ENCODE measurements at regions not wholly inside any gene's neighbourhood (a gene's known extent, or its start where the extent isn't known, plus 50 kb on each side); places are given as distances from the start of the nearest gene placed in this dataset.
"Not testable (repeated sequence)": the region's sequence is repeated elsewhere in the genome, so short reads cannot be mapped to it uniquely, and the experiment has no call there.

DNA sequence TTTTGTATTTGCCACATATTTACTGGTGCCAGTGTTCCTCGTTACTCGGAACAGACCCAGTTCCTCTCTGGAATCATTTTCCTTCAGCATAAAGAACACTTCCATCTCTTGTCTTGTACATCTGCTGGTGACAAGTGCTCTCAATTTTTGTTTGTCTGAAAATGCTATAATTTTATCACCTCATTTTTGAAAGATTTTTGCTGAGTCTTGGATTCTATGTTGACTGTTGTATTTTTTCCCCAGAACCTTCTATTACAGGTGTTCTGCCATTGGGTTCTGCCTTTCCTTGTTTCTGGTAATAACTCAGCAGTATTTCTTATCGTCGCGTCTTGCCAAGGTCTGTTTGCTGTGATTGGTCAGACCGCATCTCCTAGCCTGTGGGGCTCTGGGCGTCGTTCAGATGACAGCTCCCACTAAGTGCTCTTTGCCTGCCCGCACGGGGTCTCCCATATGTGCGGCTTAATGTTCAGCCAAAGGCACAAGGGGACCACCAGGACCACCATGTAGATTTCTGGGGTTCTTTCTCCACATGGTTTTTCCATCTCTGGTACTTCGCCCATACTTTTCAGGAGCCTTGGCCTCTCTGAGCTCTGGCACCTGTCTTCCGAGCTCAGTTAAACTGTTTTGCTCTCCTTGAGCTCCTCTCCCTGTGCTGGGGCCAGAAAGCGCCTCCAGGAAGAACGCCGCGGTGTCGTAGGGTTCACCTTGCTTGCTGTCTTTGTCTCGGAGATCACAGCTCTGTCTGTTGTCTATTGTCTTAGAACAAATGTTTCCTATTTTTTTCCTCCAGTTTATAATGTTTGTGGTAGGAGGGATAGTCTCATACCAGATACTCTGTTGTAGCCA, 80.0 kb downstream of the METRNL start:
- DNase-seq = no peak

DNA sequence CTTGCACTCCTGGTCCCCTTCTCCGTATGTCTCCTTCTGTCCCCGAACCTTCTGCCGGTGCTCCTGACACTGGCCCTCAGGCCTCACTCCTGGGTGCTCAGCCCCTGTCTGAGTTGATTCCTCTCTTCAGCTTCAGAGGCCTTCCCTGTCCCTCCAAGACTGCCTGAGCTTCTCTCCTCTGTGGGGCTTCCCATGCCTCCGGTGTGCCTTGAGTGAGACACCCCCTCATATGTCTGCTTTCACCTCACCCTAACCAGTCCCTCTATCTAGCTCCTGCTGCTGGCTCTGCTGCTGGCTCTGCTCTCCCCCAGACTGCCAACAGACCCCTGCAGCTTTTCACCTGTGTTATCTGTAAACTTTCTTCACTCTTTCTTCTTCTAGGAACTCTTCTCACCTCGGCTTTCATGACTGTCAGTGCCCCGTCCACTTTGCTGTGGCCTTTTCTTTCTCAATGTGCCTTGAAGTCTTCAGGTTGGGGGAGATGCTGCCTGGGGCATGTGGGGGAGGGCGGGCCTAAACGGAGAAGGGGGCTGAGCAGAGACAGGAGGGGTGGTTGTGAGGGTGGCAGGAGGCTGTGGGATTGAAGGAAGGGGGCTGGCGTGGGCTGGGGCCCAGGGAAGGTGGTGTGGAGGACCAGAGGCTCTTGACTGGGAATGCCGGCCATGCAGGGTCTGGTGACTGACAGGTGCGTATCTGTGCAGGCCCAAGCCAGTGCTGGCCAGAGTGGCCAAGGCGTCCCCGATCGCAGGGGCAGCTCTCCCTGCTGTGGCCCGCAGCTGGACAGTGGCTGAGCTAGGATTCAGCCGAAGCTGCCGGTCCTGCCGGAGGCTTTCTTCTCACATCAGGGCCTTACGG, 81.3 kb downstream of the METRNL start:
- no peak for DNase-seq

DNA sequence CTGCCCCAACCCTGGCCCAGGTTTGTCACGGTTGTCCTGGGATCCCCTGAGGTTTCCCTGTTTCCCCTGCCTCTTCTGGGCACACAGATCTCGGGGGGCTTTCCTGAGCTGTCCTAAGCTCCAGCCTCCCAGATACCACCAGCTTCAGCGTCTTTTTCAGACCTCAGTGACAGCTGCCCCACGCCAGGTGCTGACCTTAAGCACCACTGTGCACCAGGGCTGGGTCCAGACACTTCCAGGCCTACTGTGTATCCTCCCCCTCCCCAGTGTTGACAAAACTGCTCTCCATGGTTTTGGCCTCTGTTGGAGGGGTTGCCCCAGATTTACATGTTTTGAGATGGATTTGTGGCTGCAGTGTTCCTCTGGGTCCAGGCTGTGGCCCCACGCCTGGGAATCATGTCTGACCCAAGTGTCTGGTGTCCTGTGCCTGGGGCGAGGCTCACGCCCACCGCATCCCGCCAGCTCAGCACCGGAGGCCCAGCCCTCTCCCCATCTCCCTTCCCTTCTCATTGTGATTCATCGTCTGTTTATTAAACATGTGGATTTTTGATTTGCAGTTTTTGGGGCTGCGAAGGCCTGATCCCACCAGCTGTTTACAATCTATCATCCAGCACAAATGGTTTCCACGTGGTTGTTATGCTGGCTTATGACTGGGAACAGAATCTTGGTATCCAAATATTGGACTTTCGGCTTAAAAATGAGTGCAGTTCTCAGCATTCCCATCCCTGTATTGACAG, 82.1 kb downstream of the METRNL start:
- no peak for DNase-seq

DNA sequence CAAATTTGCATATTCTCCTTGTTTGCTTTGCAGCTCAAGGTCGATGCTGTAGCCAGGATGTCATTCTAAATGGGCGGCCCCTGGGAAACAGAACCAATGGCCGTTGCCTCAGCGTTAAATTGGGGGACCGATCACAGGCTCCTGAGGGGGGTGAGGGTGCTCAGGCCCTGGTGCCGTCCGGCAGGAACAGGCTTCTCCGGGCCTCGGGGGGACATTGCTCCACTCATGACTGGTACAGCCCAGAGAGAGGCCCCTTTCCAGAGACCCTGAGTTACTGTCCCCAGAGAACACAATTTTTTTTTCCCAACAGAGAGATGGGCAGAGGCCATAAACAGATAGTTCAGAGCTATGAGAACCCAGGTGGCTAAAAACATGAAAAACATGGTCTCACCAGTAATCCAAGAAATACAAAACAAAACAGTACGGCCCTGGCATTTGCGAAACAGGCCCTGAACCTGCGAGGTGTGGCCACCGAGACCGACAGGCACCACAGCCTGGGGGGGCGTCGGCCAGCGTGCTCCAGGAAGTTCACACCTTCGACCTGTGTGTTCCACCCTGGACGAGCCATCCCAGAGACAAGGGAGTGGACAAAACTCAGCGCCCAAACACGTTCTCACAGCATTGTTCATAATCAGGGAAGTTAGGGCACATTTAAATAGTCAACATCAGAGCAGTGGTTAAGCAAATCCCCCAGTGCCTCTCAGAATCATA, 82.8 kb downstream of the METRNL start:
- no peak for DNase-seq

DNA sequence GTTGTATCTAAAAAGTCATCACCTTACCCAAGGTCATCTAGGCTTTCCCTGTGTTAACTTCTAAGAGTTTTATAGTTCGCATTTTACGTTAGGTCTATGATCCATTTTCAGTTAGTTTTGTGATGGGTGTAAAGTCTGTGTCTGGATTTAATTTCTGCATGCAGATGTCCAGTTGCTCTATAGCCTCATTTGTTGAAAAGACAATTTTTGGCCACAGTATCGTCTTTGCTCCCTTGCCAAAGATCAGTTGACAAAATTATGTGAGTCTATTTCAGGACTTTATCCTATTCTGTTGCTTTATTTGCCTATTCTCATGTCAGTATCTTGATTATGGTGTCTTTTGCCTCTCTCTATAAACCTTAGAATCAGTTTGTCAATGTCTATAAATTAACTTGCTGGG, 85.1 kb downstream of the METRNL start:
- no peak for DNase-seq

DNA sequence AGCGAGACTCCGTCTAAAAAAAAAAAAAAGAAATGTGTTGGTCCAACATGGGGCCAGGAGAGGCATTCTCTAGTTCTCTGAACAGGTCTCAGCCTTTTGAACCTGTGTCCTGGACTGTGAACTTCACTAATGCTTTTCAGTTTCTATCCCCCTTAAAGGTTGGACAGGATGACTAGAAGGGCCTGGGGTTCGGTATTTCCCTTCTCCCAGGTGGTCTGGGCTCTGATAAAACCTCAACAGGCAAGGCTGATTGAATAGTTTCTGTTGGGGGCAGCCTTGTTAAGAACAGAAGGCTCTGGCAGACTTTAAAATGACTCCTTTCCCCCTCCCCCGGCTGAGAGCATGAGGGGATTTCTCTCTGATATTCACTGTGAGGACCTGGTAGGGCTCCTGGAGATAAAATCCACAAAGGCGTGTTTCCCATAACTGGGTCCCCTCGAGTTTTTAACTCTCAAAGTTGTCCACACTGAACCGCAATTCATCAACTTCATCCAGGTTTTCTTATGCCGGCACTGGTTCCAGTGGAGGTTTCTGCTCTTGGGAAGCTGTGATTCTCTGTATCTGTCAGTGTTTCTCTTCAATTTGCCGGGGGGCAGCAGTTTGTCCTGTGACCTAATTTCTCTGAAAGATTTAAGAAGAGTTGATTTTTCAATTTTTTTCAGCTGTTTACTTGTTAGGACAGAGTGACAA, 91.3 kb downstream of the METRNL start:
- DNase-seq = no peak

DNA sequence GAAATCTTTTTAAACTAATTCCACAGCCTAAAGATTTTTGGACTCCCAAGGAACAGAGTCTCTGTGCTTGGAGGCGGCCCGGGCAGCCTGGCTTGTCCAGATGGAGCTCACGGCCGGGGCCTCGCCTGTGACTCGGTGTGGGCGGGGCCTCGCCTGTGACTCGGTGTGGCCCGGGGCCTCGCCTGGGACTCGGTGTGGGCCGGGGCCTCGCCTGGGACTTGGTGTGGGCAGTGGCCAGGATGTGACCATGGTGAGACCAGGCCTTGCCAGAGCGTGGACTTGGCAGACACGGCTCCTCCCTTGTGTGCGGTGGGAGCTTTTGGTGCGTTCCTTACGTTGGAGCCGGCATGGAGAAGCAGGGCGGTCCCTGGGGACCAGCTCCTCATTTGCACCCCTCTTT, 92.3 kb downstream of the METRNL start:
- DNase-seq = no peak

DNA sequence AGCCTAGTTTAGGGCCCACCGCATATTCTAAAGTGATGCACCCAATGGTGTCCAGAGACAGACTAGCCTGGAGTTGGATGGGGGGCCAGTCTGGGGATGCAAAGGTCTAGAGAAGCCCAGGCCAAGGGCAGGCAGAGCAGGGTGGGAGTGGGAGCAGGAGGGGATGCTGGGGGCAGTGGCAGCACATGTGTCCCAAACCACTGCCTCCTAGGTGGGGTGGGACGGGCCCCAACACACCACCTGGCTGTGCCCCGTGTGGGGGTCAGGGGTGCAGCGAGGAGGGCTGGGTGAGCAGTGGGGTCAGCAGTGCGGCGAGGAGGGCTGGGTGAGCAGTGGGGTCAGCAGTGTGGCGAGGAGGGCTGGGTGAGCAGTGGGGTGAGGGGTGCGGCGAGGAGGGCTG, 92.7 kb downstream of the METRNL start:
- DNase-seq = not testable (repeated sequence)

DNA sequence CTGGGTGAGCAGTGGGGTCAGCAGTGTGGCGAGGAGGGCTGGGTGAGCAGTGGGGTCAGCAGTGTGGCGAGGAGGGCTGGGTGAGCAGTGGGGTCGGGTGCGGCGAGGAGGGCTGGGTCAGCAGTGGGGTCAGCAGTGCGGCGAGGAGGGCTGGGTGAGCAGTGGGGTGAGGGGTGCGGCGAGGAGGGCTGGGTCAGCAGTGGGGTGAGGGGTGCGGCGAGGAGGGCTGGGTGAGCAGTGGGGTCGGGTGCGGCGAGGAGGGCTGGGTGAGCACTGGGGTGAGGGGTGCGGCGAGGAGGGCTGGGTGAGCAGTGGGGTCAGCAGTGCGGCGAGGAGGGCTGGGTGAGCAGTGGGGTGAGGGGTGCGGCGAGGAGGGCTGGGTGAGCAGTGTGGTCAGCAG, 93.2 kb downstream of the METRNL start:
- not testable (repeated sequence) for DNase-seq

DNA sequence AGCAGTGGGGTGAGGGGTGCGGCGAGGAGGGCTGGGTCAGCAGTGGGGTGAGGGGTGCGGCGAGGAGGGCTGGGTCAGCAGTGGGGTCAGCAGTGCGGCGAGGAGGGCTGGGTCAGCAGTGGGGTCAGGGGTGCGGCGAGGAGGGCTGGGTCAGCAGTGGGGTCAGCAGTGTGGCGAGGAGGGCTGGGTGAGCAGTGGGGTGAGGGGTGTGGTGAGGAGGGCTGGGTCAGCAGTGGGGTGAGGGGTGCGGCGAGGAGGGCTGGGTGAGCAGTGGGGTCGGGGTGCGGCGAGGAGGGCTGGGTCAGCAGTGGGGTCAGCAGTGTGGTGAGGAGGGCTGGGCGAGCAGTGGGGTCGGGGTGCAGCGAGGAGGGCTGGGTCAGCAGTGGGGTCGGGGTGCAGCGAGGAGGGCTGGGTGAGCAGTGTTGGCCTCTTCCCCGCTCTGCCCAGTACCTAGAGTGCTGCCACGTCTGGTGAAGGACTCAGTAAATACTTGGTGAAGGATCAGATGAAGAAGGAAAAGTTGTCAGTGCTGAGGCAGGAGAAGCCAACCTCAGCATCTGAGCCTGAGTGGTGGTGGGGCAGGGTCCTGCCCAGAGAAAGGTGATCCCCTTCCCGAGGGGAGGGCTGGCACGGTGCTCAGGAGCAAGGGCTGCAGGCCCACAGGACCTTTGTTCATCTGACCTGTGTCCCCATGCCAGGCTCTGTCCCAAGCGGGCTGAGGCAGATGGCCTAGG, 93.9 kb downstream of the METRNL start:
- not testable (repeated sequence) for DNase-seq

DNA sequence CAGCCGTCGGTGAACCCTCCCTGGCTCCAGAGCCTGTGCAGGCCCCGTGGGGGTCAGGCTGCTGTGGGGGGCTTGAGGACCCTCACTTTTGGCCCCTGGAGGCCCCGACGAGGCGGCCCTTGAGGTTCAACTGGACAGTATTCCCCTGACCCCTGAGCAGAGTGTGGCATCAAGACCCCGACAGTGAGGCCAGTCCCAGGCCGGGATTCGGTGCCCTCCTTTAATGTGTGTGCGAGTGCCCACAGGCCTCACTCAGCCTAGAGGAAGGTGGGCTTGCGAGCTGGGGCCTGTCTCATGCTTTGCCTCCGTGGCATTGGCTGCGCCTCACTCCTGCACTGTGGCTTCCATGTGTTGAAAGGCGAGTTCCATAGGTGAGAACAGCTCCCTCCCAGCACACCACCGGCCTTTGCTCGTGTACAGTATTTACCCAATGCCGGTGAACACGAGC, 94.5 kb downstream of the METRNL start:
- DNase-seq = no peak

DNA sequence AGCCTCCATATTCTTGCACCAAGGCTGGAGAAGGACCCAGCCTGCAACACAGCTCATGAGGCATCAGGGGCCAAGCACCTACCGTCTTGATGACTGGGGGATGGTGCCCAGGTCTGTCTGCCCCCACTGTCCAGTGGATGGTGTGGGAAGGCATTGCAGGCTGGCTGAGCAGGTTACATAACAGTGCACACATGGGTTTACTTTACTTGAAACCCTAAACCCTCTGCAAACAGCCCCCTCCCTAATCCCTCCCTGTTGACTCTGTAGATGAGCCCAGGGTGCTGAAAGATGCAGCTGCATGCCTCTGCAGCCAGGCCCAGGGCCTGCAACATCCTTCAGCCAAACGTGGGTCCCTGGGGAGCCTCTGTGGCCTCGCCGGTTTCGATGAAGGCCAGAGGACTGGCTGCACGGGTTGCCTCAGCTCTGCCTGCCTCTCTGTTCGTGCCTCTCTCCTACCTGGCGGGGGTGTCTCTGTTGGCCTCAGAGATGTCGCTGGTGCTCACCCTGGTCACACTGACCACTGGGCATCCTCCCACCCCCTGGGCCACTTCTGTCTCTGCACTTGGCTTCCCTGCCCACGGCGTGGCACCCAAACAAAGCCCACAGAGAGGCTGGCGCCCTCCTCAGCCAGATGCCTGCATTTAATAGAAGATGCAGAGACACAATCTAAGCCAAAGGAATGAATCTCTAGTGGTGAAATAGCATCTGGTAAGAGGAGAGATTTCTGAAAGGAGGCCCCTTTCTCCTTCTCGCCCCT, 95.1 kb downstream of the METRNL start:
- DNase-seq = peak; percentile 21

DNA sequence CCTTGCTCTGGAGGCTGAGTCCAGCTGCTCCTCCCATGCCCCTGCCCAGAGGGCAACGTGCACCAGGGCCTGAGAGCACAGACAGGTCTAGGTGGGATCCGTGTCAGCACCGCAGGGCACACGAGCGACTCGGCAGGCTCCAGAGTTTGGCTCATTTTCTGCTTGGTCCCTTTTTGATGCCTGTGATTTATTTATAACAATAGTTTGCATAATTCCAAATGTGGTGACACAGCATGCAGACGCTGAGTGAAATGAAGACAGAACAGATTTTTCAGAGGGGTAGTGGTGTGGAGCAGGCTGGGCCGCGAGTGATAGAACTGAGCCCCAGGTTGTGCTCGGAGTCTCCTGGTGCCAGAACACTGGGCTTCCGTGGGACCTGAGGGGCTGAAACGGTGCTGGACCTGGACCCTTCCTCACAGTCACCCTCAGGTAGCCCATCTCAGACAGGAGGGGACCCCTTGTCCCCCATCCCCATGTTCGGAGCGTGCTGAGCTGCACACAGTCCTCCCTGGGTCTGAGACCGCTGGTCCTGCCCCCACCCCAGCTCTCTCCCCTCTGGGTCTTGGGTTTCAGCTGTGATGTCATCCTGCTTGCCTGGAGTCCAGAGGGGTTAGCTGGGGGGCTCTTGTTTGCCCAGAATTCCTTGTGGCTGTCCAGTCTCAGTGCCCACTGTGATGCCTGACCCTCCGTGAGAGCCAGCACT, 95.9 kb downstream of the METRNL start:
- DNase-seq = no peak

DNA sequence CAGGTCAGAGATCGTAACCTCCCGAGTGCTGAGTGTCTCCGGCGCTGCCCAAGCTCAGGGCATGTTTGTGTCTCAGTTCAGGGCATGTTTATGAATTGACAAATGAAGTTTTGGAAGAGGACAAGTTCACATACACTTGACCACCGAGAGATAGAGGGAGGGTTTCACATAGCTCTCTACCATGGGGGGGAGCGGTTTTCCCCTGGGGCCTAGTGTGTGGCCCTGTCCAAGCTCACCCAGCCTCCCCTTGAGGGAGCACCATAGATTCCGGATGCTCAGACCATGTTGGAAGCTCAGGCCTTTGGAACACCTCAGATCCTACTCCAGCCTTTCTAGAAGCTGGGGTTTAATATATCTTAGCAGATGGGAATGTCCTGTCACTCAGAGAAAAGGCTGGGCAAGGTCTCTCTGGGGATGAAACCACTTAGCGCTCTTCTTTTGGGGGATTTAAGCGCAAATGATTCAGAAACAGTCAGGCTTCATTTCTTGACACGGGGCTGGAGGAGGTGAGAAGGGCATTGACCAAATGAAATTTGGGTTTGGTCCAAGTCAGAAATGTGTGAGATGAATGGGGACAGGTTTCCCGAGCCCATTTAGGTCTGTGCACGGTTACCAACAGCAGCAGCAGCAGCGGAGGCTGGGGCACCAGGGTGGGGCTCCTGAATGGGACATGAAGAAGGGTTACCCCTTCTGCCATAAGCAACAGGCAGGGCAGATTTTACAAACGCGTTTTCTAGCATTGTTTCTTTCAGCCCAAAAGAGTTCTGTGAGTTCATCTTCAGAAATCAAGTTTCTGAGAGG, 96.6 kb downstream of the METRNL start:
- no peak for DNase-seq

DNA sequence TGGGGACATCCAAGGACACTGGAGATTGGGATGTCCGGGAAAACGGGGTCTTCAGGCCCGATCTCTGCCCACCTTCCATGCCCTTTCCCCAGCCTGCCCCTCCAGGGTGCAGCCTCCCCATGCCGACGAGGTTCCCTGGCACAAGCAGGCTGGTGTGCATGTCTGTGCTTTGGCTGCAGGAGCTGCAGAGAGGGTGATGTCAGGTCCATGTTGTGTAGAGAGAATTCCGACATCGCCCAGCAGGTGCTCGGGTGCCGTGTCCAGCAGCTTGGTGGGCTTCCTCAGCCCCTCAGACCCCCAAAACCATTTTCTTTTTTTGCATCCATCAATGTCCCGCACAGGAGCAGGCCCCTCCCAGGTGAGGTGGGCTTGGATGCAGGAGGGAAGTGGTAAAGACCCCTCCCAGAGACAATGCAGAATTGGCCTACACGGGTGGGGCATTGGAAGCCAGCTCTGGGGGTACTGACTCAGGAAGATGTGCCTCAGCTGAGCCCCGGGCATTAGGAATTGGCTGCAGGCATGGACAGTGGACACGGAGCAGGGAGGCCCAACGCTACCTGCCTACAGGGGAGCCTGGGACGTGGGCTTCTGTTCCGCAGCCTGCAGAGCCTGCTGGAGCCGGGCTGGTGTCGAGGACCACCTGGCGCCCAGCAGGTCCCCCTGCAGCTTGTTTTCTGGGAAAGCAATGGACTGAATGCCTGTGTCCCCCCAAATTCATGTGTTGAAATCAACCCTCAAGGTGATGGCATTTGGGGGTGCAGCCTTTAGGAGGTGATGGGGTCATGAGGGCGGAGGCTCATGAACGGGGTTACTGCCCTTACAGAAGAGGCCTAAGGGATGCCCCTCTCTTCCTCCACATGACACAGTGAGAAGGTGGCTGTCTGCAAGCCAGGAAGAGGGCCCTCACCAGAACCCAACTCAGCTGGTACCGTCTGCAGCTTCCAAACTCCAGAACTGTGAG, 97.5 kb downstream of the METRNL start:
- no peak for DNase-seq

DNA sequence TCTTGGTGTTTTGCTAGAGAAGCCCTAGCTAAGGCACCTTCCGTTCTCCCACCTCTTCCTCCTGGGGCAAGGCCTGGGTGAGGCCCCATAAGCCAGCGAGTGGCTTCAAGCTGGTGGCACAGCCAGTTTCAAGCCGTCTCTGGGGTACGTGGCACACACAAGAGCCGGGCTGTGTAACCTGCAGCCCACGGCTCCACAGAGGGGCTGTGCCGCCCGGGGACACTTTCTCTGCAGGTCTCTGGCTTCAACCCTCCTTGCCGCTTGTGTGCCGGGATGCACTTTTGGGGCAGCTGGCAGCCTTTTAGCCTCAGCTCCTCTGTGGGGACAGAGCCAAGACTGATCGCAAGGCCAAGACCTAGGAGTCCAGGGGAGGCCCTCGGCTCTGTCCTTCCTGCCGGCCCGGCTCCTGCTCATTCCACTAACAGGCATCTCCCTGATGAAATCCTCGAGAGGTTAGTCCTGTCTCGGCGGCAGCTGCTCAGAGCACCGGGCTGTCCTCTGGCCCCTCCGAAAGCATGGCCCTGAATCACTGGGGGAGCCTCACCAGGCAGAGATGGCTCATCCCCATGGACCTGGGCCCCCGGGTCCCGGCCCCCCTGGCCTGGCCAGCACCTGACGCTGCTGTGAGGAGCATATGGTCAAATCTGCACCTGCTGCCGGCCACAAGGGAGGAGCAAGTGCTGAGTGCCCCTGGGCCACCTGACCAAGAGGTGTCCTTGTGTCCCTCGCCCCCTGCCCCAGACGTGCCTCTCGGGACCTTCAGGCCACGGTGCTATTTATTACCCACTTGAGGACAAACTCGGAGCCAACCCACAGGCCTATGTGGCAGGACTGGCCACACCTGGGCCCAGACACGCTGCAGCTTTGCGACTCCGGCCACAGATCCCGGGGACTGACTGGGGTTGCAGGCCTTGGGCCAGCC, 98.5 kb downstream of the METRNL start:
- no peak for DNase-seq

All from NCI-H1092 treated with DMSO at 0.1 percent for 48 hours (cell line).